ENCODE measurements at regions not wholly inside any gene's neighbourhood (a gene's known extent, or its start where the extent isn't known, plus 50 kb on each side); places are given as distances from the start of the nearest gene placed in this dataset.

- no peak for DNase-seq
Measured at GRCh38 chr1:221947731-221948130, 205.8 kb upstream of the DUSP10 start.

GRCh38 chr1:221946768-221947167 lies 204.9 kb upstream of the DUSP10 start:
- no peak for DNase-seq

- DNase-seq, result no peak
Measured at GRCh38 chr1:221945669-221946068, 203.8 kb upstream of the DUSP10 start.

GRCh38 chr1:221944247-221944870 lies 202.5 kb upstream of the DUSP10 start:
- no peak for DNase-seq

GRCh38 chr1:221940631-221941030 lies 198.7 kb upstream of the DUSP10 start:
- DNase-seq, result no peak

- DNase-seq, result no peak
Measured at GRCh38 chr1:221939607-221940006, 197.7 kb upstream of the DUSP10 start.

GRCh38 chr1:221937155-221937953 lies 195.5 kb upstream of the DUSP10 start:
- no peak for DNase-seq

GRCh38 chr1:221933814-221934213 lies 191.9 kb upstream of the DUSP10 start:
- no peak for DNase-seq

- no peak for DNase-seq
Measured at GRCh38 chr1:221926441-221926840, 184.6 kb upstream of the DUSP10 start.

- no peak for DNase-seq
Measured at GRCh38 chr1:221925947-221926346, 184.1 kb upstream of the DUSP10 start.

- DNase-seq, result no peak
Measured at GRCh38 chr1:221923929-221924598, 182.2 kb upstream of the DUSP10 start.

GRCh38 chr1:221921936-221922335 lies 180.0 kb upstream of the DUSP10 start:
- no peak for DNase-seq

GRCh38 chr1:221919743-221920142 lies 177.9 kb upstream of the DUSP10 start:
- DNase-seq, result no peak

- no peak for DNase-seq
Measured at GRCh38 chr1:221919341-221919740, 177.5 kb upstream of the DUSP10 start.

GRCh38 chr1:221916176-221916575 lies 174.3 kb upstream of the DUSP10 start:
- DNase-seq, result no peak

GRCh38 chr1:221915764-221916163 lies 173.9 kb upstream of the DUSP10 start:
- no peak for DNase-seq

- no peak for DNase-seq
Measured at GRCh38 chr1:221913351-221913892, 171.5 kb upstream of the DUSP10 start.

- no peak for DNase-seq
Measured at GRCh38 chr1:221912230-221912629, 170.3 kb upstream of the DUSP10 start.

GRCh38 chr1:221911714-221912113 lies 169.8 kb upstream of the DUSP10 start:
- DNase-seq, result no peak

GRCh38 chr1:221910222-221910621 lies 168.3 kb upstream of the DUSP10 start:
- no peak for DNase-seq

GRCh38 chr1:221908573-221908972 lies 166.7 kb upstream of the DUSP10 start:
- DNase-seq, result no peak

- no peak for DNase-seq
Measured at GRCh38 chr1:221907166-221907932, 165.5 kb upstream of the DUSP10 start.

- no peak for DNase-seq
Measured at GRCh38 chr1:221905802-221906201, 163.9 kb upstream of the DUSP10 start.
